OCI-LY1 (cell line): ENCODE measurements at regions not wholly inside any gene's neighbourhood (a gene's known extent, or its start where the extent isn't known, plus 50 kb on each side); places are given as distances from the start of the nearest gene placed in this dataset.

ENCODE experiments used
- CTCF ChIP-seq: fragments of 200-600 bp; sonication (generic), shearing (Covaris generic); IDR thresholded peaks from 2 replicates; pipeline ENCODE4 v1.5.1; 2017; ENCODE audit warnings: mild to moderate bottlenecking, antibody characterized with exemption, low read length, moderate library complexity, mixed read lengths
- EZH2 ChIP-seq: fragments of 200-600 bp; sonication (generic), shearing (Covaris generic); IDR thresholded peaks from 2 replicates; pipeline ENCODE4 v1.8.0; 2017; ENCODE audit warnings: borderline replicate concordance, mixed run types, mild to moderate bottlenecking, antibody characterized with exemption, low read length, moderate library complexity, mixed read lengths

- no peak for TF ChIP-seq CTCF
- no peak for TF ChIP-seq EZH2
These were observed 75.5 kb upstream of the OTX2 start for GRCh38 chr14:56885825-56886224.
